ENCODE measurements at regions not wholly inside any gene's neighbourhood (a gene's known extent, or its start where the extent isn't known, plus 50 kb on each side); places are given as distances from the start of the nearest gene placed in this dataset.

DNA sequence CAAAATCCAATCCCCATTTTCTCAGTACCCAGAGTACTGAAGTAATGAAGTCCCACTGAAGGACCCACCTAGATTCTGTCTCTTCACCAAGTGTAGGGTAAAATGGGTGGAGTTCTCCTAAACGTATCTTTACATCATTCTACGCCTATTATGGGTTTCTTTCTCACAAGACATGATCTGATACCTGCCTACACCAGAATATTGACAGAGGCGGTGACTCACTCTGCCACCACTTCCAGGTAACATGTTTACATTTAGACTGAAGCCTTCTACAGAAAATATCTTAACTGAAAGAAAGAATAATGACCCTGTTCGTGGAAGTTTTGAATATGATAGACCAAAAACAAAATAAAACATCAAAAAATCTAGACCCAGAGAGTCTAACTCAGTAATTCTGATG is 89.8 kb downstream of the BTG1 start:
- TF ChIP-seq YY1 (IDR thresholded peaks at IDR 0.05; ENCODE audit: insufficient read depth, insufficient read length) (no peak), ZNF274 (IDR thresholded peaks at IDR 0.05; ENCODE audit: low read depth, low read length) (no peak), SUZ12 (IDR thresholded peaks at IDR 0.05; ENCODE audit: extremely low read depth, insufficient read depth, insufficient read length) (no peak)
